GM18508 (cell line): ENCODE measurements at regions not wholly inside any gene's neighbourhood (a gene's known extent, or its start where the extent isn't known, plus 50 kb on each side); places are given as distances from the start of the nearest gene placed in this dataset.
"Not testable (repeated sequence)": the region's sequence is repeated elsewhere in the genome, so short reads cannot be mapped to it uniquely, and the experiment has no call there.

Experiments
- ATAC-seq: cut with Tn5 transposase; IDR thresholded peaks from one replicate; pipeline ENCODE4 v1.9.1; 2021; ENCODE audit warnings: moderate number of reproducible peaks; ENCODE audit not compliant: insufficient read depth, unreplicated experiment

DNA sequence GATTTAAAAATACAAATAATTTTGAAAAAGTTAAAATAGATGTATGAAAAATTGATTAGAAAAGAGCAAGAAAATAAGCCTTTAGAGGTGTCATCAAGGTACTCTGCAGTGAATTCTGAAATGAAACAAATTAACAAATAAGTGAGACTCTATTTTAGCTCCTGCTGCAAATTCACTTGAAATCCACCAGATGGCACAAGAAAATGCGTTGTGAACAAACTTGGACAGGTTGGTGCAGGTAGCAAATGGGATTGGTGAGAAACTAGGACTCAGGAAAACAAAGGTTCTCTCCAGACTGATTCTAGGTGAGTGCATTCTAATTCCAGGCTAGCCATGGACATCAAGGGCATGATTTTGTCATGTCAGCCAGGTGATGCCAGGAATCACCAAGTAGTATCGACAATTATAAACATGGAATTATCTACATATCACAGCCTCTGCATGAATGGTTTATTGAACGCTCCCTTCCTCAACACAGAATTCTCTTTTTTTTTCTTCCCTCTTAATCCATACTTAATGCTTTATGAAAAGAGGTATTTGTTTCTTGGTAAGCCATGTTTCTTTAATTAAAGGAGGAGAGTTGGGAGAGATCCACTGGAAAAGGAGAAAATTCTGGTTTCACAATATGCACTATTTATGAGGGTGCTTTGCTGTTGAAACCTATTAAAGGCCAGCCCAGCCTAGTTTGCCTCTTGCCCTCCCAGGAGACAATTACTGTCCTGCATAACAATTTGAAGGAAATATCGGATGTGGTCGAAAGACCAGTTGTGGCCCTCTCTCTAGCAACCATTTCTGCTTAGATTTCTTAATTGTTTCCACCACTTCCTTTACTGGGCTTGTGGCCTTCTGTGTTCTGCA, 118.1 kb downstream of the ZNF365 start:
- ATAC-seq = no peak

DNA sequence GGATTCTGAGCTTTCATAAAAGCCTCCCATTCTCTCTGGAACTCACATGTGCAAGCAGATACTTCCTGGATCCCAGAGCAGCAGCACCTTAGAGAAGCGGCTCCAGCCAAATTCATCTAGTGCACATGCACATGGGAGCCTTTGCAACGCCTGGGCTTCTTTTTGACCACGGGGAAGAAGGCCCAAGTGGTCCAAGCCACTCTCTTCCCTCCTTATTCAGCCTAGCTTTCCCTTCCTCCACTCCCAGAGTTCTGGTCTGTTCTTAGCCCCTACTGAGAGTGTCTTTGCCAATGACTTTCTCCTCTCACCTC, 118.7 kb downstream of the ZNF365 start:
- ATAC-seq = no peak

DNA sequence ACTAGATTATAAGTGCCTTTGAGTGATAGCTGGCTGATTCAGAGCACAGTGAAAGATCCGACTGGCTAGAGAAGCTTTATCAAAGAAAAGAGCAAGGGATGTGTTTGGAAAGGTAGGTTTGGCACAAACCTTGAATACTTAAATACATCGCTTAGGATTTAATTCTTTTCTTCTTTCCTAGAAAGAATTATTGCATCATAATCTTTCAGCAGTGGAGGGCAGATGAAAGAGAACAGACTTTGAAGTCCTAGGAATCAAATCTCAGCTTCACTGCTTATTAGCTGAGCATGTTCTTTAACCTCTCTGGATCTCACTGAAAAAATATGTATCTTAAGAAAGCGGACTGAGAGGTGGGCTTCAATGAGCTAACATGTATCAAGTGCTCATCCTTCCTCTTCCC, 122.8 kb downstream of the ZNF365 start:
- ATAC-seq = no peak

DNA sequence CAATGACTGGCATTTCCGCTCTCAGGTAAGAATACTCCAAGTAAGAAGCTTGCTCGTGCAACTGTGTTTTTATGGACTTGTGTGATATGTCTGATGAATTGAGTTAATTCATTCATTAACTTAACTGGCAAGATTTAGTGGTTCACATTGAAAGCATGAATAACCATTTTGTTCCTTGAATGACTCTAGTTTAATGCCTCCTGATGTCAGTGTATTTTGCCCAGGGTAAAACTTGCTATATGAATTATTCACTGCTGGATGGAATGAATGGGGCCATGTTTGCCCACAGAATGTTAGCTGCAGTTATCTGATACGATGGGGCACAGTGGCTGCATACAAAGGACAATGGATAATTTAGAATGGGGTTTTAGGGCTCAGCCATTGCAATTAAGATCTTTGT, 124.1 kb downstream of the ZNF365 start:
- no peak for ATAC-seq

DNA sequence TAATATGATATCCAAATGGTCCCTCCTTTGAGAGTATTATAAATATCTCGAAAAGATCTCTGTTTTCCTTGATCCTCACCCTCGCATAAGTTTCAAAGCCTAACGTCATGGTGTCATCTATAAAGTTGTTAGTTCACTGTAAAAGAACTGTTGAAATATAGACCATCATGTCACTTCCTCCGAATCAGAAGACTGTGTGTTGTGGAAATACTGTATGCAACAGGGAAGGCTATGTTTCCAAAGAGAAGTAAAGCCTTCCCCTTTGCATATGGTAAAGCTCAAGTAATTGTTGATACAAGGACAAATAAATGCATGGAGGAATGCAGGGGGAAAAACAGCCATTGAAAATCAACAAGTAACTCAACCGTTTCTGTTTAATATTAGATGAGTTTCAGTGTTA, 125.9 kb downstream of the ZNF365 start:
- not testable (repeated sequence) for ATAC-seq

DNA sequence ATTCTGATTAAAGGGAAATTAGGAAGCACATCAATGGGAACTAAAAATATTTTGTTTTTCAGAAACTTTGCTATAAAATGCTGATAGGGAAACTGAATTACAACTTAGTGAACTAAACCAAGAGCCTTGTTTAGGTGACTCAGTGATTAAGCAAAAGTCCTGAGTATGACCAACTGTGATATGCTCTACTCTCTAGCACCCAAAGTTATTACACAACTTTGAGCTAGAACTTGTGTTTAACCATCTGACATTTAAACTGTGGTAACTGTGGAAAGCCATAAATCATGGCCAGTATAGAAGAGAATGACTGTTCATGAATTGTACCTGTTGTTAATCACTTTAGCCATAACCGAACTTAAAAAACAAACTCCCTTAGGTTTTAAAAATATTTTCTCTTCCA, 127.4 kb downstream of the ZNF365 start:
- no peak for ATAC-seq

DNA sequence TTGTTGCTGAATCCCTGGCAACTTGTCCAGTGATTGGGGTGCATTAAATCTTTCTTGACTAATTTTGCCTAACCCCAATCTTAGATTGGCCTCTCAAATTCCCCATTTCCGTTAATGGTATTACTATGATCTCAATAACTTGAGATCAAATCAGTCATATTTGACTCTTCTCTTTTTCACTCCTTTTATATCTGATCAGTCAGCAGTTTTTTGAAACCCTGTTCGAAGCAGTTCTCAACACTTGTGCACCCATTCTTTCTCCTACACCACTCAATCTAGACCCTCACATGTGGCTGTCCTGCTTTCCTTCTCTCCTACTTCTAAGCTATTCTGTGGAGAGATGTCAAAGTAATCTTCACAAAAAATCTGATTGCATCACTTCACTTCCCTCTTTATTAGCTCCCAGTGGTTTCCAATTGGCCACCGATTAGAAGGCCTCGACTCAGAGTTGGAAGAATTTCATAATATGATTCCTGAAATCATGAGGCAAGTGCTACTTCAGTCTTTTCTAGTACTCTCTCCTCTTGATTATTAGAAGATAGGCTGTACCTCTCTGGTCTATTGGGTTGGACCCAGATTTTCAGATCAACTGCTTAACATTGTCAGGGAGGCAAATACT, 128.9 kb downstream of the ZNF365 start:
- ATAC-seq = no peak

DNA sequence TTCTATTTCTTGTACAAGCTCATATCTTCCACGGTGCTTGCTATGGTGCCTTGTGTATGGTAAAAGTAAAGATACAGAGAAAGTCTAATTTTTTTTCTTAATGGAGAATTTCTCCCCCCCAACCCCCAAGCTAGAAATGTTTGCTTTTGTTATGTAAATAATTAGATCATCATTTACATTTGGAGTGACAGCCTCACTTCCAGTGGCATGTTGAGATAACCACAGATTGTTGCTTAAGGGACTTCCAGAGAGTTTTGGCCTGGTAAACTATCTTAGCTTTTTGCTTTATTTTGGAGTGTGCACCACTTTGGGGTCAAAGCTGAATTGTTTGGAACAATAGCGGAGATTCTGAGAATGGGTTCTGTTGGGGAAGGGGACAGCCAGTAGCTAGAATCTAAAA, 129.7 kb downstream of the ZNF365 start:
- no peak for ATAC-seq

DNA sequence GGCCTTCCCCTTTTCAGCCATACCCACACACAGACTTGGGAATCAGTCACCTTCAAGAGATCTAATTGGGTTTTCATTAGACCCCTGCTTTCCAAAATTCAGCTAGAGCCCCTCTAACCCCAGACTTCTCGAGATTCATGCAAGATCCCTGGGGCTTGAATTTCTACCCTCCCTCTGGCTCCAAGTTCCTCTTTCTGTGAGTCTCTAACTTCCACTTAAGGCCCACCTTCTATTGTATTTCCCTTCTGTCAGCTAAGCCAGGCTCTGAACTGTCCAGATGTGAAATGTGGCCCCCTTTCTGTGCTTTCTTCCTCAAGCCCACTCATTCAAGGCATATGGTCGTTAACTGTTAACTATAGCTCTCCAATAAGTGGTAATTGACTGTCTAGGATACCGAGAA, 132.2 kb downstream of the ZNF365 start:
- ATAC-seq = no peak

DNA sequence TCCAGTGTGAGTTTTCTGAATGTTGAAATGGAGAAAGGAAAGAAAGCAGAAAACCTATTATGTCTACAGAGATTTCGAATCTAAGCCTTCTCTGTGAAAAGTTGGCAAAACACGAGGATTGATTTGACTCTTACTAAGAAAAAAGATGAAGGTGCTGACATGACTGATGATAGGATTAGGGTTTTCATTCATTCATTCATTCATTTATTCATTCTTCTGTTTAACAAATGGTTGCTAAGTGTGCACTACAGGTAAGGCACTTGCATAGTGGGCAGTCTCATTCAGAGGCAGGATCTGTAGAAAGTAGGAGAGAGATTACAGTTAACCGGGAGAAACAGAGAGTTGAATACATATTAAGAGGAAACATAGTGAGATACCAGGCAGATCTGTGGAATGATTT, 137.1 kb downstream of the ZNF365 start:
- ATAC-seq = peak; percentile 11

DNA sequence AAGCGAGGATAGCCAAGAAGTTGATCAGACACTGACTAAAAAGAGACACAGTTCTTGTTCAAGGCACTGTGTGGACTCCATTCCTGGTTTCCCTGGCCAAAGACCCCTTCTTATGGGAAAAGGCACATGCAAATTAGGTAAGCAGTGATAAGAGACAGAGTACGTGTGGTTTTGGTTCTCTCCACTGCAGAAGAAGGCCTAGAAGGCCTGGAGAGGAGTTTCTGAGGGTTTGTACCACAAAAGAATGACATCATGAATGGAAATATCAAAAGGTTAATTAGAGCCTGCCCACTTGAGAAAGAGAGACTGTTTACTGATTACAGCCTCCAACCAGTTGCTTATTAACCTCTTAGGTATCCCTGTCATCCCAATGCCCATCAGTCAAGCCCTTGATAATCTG, 137.5 kb downstream of the ZNF365 start:
- ATAC-seq = peak; percentile 96

DNA sequence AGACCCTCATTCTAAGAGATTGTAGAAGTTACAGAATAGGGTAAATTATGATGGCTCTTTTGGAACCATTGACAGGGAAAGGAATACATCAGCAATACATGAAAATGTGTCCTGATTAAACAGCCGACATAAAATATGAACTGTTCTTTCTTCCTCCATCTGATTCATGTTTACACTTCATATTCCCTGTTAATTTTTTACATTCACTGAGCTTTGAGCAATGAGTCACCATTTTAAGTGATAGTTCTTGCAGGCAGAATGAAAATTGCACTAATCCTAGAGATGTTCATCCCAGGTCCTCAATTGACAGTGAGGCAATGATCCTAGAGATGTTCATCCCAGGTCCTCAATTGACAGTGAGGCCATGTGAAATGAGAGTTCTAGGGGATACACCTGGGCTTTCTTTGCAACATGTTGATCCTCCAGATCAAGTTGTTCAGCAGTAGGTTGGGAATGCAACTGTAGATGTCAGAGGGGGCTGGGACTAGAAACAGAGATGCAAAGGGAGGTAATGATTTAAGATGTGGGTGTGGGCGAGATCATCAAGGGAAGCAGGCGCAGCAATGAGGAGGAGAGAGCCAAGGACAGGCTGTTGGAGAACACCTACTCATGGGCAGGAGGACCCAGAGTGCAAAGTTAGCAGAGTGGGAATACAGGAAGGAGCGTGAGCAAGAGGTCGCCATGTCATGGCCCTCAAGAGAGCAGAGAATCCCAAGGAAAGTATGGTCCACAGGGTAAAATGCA, 138.7 kb downstream of the ZNF365 start:
- no peak for ATAC-seq

DNA sequence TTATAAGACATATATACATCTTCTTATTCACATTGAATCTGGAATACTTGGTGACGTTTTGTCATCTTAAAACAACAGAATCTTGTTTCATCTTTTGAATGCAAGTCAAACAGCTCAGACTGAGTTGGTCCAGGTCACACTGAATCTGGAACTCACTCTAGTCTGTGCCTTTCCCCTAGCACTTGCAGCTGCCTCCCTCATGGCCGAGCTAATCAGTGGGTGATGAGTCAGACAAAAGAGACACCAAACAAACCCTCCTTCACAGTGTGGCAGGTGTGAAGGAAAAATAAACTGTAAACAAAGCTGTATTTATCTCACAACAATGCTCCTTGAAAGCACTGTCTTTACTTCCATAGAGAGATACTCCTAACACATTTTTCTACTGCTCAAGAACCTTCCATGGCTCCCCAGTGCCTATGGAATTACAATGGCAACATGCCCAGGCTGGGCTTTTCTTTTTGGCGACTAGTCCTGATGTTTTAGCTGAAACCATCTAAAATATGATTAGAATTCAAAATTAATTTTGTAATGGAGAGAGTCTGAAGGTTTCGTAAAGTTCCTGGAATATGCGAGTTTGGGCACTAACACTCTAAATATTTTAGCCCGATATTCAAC, 140.0 kb downstream of the ZNF365 start:
- no peak for ATAC-seq

DNA sequence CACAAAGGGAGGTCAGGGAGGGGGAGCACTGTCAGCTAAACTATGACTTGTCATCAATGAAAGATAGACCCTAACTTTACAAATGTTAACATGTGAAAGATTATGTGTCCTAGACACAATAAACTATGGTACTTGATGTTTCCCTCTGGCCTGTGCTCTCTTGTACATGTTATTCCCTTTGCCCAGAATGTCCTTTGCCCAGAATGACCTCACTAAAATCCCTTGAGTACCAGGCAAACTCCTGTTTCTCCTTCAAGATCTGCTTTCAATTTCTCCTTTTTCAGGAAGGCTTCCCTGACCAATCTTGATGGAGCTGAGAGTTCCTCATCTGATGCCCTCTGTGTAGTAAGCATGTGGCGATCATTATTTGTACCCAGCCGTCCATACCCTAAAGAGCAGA, 143.1 kb downstream of the ZNF365 start:
- ATAC-seq = no peak

DNA sequence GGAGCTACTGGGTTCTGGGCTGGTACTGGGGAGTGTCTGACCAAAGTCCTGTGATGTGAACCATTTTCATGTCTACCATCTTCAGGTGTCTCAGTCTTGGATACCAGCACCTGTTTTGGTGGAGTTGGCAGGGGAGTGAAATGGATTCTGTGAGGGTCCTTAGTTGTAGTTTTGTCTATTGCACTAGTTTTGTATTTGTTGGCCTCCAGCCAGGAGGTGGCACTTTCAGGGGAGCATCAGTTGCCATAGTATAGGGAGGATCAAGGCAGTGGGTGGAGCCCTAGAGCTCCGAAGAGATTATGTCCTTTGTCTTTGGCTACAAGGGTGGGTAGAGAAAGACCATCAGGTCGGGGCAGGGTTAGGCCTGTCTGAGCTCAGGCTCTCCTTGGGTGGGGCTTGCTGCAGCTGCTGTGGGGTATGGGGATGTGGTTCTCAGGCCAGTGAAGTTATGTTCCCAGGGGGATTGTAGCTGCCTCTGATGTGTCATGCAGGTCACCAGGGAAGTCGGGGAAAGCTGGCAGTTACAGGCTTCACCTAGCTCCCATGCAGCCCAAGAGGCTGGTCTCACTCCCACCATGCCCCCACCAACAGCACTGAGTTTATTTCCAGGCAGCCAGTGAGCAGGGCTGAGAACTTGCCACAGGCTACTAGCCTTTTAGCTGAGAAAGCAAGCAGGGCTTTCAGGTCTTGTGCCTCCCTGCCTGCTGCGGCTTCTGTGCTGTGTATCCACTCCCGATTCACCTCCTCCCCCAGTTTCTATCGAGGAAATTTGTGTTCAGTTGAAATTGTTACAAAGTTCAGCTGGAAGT, 153.1 kb downstream of the ZNF365 start:
- peak; percentile 33 for ATAC-seq

DNA sequence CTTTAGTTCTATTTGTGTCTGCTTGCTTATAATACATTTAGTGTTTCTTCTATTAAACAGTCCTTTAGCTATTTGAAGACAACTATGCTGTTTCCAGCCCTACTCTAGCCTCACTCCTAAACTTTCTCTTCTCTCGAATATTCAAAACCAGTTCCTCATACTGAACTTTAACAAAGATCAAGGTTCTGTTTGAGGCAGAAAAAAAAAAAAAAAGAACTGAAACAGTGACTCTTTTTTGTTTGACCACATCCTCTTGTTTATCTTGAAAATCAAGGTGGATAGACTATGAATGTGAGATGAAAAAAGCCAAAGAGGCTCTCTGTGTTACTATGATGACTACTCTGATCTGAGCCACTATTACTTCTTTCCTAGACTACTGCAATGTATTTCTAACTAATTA, 154.3 kb downstream of the ZNF365 start:
- ATAC-seq = peak; percentile 97

DNA sequence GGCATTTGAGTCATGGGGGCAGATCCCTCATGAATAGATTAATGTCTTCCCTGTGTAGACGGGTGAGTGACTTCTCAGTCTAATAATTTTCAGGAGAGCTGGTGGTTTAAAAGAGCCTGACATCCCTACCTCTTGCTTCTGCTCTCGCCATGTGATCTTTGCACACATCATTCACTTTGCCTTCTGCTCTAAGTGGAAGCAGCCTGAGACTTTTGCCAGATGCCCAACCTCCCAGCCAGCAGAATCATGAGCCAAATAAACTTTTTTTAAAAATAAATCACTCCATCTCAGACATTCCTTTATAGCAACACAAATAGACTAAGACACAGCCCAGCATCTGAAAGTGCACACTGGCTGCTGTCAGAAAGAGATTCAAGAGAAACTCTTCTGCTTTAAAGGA, 155.2 kb downstream of the ZNF365 start:
- ATAC-seq = no peak

DNA sequence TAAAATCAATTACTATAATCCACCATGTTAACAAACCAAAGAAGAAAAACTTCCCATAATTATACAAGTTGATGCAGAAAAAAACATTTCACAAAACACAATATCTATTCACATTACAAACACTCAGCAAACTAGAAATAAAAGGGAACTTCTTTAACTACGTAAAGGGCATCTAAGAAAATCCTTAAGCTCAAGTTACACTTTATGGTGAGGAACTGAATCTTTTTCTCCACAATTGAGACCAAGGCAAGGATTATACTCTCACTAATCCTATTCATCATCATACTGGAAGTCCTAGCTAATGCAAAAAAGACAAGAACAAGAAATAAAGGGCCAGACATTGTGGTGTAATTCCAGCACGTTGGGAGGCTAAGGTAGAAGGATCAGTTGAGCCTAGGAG, 159.9 kb downstream of the ZNF365 start:
- no peak for ATAC-seq

DNA sequence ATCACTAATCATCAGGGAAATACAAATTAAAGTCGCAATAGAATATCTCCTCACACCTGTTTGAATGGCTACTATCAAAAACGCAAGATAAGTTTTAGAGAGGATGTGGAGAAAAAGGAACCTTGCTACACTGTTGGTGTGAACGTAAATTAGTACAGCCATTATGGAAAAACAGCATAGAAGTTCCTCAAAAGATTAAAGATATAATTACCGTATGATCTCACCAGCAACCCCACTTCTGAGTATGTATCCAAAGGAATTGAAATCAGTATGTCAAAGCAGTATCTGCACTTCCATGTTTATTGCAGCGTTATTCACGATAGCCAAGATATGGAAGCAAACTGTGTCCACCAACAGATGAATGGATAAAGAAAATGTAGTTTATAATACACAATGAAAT, 164.4 kb downstream of the ZNF365 start:
- ATAC-seq = no peak

DNA sequence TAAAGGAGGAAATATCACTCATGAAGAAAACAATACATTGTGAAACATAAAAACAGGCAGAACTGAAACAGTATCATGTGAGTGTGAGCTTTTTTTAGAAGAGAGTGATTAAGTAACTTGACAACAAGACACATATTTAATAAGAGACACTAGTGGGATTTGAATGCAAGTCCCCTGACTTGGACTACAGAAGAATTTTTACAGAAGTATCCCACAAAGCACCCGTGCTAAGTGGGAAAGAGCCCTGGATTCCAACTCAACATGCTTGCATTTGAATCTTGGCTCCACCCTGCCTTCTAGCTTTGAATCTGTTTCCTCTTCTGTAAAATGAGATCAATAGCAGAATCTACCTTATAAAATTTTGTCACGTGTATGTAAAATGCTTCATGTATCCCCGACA, 166.2 kb downstream of the ZNF365 start:
- ATAC-seq = no peak
